Brain microvascular endothelial cell (primary cell): ENCODE measurements at regions not wholly inside any gene's neighbourhood (a gene's known extent, or its start where the extent isn't known, plus 50 kb on each side); places are given as distances from the start of the nearest gene placed in this dataset.

Experiments used
- DNase-seq: peaks from one replicate; pipeline ENCODE4 v3.0.0-alpha.2; 2020
- H3K27ac ChIP-seq: fragments of 250-450 bp; sonication (Bioruptor Pico); 2 replicates; pipeline ENCODE4 v1.5.1; 2020; ENCODE audit warnings: mild to moderate bottlenecking, moderate library complexity
- H3K27me3 ChIP-seq: fragments of 250-450 bp; sonication (Bioruptor Pico); replicated peaks from 2 replicates; pipeline ENCODE4 v1.5.1; 2020; ENCODE audit warnings: mild to moderate bottlenecking
- H3K36me3 ChIP-seq: fragments of 250-450 bp; sonication (Bioruptor Pico); replicated peaks from 2 replicates; pipeline ENCODE4 v1.5.1; 2020; ENCODE audit warnings: mild to moderate bottlenecking
- H3K4me3 ChIP-seq: 2 replicates; pipeline ENCODE4 v1.5.1; 2011; ENCODE audit warnings: low read depth, mild to moderate bottlenecking, control low read depth, low read length, moderate library complexity
- CTCF ChIP-seq: IDR thresholded peaks from 2 replicates; pipeline ENCODE4 v1.5.1; 2011; ENCODE audit warnings: low read depth, mild to moderate bottlenecking, moderate library complexity, low read length, control low read depth, inconsistent platforms; ENCODE audit errors: missing control alignments
- in situ Hi-C: cut with HindIII; loops from 2 replicates; pipeline ENCODE4 v1.10.0; 2017; ENCODE audit warnings: low sequenced_read_pairs, low pct_ligation_motif_present

DNA sequence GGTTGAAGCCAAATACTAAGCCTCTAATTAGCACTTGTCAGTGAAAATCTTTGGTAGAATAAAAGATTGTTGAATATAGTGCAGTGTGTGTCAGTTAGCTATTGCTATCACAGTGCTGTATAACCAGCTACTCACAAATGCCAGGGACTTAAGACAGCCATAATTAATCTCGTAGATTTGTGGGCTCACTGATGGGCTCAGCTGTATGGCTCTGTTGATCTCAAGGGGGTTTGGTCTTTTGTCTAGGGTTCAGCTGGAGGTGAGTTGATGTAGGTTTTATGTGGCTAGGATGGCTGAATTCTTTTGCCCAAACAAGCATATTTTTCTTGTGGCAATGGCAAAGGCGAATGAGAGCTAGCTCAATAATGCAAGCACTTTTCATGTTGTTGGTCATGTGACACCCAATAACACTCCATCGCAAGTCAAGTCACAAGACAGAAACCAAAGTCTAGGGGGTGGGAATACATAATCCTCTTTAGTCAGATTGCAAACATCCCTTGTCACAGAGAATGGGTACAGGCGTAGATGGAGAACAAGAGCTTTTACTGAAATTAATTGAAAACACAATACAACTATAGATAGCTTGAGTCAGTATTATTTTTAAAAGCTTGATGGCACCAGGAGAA is 121.7 kb upstream of the EDNRB start:
- Histone ChIP-seq H3K27me3 (no peaks in the 10 kb centered on the region), H3K36me3 (no peaks in the 10 kb centered on the region), H3K27ac (no peak overlapping the region), H3K4me3 (no peak overlapping the region)
- TF ChIP-seq CTCF = no peak
- in situ Hi-C loops = no loop called here
- DNase-seq = no peak

DNA sequence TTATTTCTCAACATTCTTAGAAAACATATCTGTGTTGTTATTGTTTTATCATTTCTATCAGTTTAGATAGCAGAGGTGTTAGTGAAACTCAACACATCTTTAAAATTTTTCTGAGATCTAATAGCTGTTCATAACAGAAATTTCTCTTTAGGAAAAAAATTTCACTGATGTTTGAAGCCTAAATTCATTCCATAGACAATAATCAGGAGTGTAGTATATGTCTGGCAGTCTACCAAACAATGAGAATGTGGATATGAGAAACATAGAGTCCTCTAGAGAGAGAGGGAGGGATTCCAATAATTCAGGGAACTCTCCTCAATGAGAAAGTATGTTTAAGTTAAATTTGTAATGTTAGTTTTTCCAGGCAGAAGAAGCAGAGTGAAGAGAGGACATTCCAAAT is 118.2 kb upstream of the EDNRB start:
- no peak overlapping the region for H3K27ac ChIP-seq
- H3K4me3 ChIP-seq = no peak overlapping the region
- in situ Hi-C loops = no loop called here
- no peak for DNase-seq
- no peaks in the 10 kb centered on the region for H3K27me3 ChIP-seq
- H3K36me3 ChIP-seq = no peaks in the 10 kb centered on the region
- TF ChIP-seq CTCF = no peak

- Histone ChIP-seq H3K4me3 (no peak overlapping the region), H3K27ac (no peak overlapping the region), H3K27me3 (no peaks in the 10 kb centered on the region), H3K36me3 (no peaks in the 10 kb centered on the region)
- no peak for DNase-seq
- no peak for TF ChIP-seq CTCF
- in situ Hi-C loops = no loop called here
Observed at GRCh38 chr13:78035500-78035899, 116.9 kb upstream of the EDNRB start.

DNA sequence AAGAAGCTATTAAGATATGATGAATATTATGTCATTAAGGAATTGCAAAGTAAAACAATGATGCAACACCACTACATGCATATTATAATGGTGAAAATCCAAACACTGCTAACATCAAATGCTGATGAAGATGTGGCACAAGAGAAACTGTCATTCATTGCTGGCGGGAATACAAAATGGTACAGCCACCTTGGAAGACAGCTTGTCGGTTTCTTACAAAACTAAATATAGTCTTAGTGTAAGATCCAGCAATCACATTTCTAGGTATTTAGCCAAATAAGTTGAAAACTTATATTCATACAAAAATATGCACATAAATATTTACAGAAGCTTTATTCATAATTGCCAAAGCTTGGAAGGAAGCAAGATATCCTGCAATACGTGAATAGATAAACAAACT is 114.9 kb upstream of the EDNRB start:
- H3K27me3 ChIP-seq = no peaks in the 10 kb centered on the region
- H3K27ac ChIP-seq = no peak overlapping the region
- no peak for TF ChIP-seq CTCF
- no peaks in the 10 kb centered on the region for H3K36me3 ChIP-seq
- in situ Hi-C loops = no loop called here
- H3K4me3 ChIP-seq = no peak overlapping the region
- no peak for DNase-seq

DNA sequence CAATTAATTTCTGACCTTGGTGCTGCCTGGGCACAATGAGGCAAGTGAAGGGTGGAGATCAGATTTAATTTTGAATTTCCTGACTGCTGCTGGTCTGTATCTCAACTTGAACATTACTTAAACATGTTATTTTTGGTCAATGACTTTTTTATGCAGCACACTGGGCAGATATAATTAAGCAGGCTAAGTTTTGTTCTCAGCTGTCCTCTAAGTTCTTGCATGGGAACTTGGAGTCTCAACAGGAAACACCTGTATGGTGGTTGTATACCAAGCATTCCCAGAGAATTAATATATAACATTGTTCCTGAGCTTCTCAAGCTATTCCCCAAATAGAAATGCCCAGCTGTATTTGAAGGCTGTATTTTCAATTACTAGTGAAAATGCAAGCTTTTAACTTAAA is 113.5 kb upstream of the EDNRB start:
- H3K27me3 ChIP-seq = no peaks in the 10 kb centered on the region
- in situ Hi-C loops = no loop called here
- H3K36me3 ChIP-seq = no peaks in the 10 kb centered on the region
- TF ChIP-seq CTCF = no peak
- no peak overlapping the region for H3K27ac ChIP-seq
- H3K4me3 ChIP-seq = no peak overlapping the region
- DNase-seq = no peak

- Histone ChIP-seq H3K27me3 (no peaks in the 10 kb centered on the region), H3K4me3 (no peak overlapping the region), H3K27ac (no peak overlapping the region), H3K36me3 (no peaks in the 10 kb centered on the region)
- in situ Hi-C loops = no loop called here
- DNase-seq = no peak
- TF ChIP-seq CTCF = no peak
Observed at GRCh38 chr13:78030341-78030896, 111.8 kb upstream of the EDNRB start.
